ENCODE measurements at regions not wholly inside any gene's neighbourhood (a gene's known extent, or its start where the extent isn't known, plus 50 kb on each side); places are given as distances from the start of the nearest gene placed in this dataset.

DNA sequence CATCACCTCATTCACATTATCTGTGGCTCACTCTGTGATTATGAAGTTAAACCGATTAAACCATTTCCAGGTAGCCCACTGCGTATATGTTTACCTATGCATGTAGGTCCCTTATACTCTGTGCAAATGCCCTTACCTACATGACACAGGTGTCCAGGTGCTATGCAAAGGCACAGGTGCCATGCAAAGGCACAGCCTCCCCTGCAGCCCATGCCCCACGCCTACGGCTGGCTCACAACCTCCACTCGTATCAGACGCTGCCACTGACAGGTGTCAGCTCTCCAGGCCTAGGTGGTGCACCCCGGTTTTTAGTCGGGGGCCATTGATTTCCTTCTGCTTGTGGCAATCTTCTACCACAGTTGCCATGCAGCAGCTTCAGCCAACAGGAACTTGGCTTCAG is 57.7 kb upstream of the IRX1 start:
- no peak overlapping the region for H2AFZ ChIP-seq (ENCODE audit: low read length)
- H3F3A ChIP-seq (ENCODE audit: low read depth): no peaks in the 10 kb centered on the region
- H3K36me3 ChIP-seq (ENCODE audit: insufficient read depth, low read length): no peaks in the 10 kb centered on the region
- no peaks in the 10 kb centered on the region for H3K79me2 ChIP-seq (ENCODE audit: insufficient read depth, low read length)
- no peaks in the 10 kb centered on the region for H3K4me1 ChIP-seq (ENCODE audit: insufficient read depth, low read length, poor library complexity, severe bottlenecking)
- no peak overlapping the region for H3K4me2 ChIP-seq (ENCODE audit: low read depth, low read length, poor library complexity, severe bottlenecking)
- H3K9me3 ChIP-seq (ENCODE audit: insufficient read depth, low read depth, low read length): peaks cover 7% of the 10 kb centered on the region; the same call in 1 of the 2 replicates
- no peaks in the 10 kb centered on the region for H3K27me3 ChIP-seq (ENCODE audit: insufficient read depth, low read length, poor library complexity, severe bottlenecking)
- no peak overlapping the region for H3K4me3 ChIP-seq (ENCODE audit: low read length, poor library complexity, severe bottlenecking)
- no peaks in the 10 kb centered on the region for H3K9me2 ChIP-seq (replicated peaks; ENCODE audit: low read depth, low read length)
- TF ChIP-seq EZH2phosphoT487 (IDR thresholded peaks at IDR 0.05; ENCODE audit: borderline replicate concordance) (no peak), CTCF (conservative IDR thresholded peaks at IDR 0.05; ENCODE audit: low read length) (no peak)
- no peak overlapping the region for H3K9ac ChIP-seq (ENCODE audit: low read depth, low read length, poor library complexity, severe bottlenecking)
- H4K20me1 ChIP-seq (ENCODE audit: insufficient read depth, low read length, poor library complexity, severe bottlenecking): no peaks in the 10 kb centered on the region

DNA sequence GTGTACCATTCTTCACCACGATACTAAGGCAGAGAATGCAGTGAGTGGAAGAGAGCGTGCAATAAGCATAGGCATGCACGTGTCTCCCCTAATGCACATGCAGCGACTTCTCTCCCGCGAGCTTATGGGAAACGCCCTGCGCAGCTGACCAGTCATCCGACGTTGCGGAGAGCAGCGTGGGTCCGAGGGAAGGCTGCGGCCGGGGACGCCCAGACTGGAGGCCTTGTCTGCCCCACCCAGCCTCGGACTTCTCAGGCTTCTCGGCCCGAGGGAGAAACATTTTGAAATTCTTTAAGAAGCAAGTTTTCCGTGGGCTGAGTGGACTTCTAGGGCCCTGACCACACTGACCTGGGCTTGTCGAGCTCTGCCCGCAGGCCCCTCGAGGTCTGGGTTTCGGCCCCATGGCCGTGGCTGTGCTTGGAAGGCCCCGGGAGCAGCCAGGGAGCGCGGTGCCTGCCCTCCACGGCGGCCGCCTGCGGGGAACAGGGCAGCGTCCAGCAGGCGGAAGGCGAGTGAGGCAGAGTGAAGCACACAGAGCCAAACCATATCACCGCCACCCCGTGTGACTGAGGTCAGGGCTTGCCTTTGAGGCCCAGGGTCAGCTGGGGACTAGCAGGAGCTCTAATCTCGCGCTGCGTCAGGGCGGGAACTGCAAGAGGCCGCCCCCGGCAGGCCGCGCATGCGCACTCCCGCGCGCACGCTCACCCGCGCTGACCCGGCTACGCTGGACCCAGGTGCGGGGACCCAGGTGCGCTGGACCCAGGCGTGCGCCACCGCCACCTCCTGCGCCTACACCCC is 60.0 kb upstream of the IRX1 start:
- Histone ChIP-seq H2AFZ (ENCODE audit: low read length) (no peak overlapping the region), H3F3A (ENCODE audit: low read depth) (no peaks in the 10 kb centered on the region), H3K27me3 (ENCODE audit: insufficient read depth, low read length, poor library complexity, severe bottlenecking) (no peaks in the 10 kb centered on the region), H3K4me3 (ENCODE audit: low read length, poor library complexity, severe bottlenecking) (no peak overlapping the region), H3K4me2 (ENCODE audit: low read depth, low read length, poor library complexity, severe bottlenecking) (no peak overlapping the region), H3K36me3 (ENCODE audit: insufficient read depth, low read length) (no peaks in the 10 kb centered on the region), H3K4me1 (ENCODE audit: insufficient read depth, low read length, poor library complexity, severe bottlenecking) (no peaks in the 10 kb centered on the region), H3K9me3 (ENCODE audit: insufficient read depth, low read depth, low read length) (peaks cover 7% of the 10 kb centered on the region; the same call in 1 of the 2 replicates), H3K79me2 (ENCODE audit: insufficient read depth, low read length) (no peaks in the 10 kb centered on the region), H3K9me2 (replicated peaks; ENCODE audit: low read depth, low read length) (no peaks in the 10 kb centered on the region), H4K20me1 (ENCODE audit: insufficient read depth, low read length, poor library complexity, severe bottlenecking) (no peaks in the 10 kb centered on the region), H3K9ac (ENCODE audit: low read depth, low read length, poor library complexity, severe bottlenecking) (no peak overlapping the region)
- TF ChIP-seq EZH2phosphoT487 (IDR thresholded peaks at IDR 0.05; ENCODE audit: borderline replicate concordance) (no peak), CTCF (conservative IDR thresholded peaks at IDR 0.05; ENCODE audit: low read length) (no peak)

DNA sequence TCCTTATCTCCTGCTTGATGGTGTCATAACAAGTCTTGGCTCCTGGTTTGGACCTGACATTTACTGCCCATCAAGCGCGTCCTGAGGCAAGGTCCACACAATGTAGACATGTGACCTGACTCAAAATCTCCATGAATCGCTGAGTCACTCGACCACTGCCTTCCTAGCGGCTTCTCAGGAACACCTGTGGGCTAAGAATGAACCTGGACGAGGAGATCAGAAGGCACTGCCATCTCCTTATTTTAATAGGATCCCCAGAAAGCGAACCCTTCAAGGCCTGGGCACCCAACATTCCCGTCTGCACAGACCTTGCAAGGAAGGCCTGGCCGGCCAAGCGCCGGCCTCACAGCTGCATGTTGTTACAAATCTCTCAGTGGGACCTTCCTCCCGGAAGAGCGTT is 60.6 kb upstream of the IRX1 start:
- H3K36me3 ChIP-seq (ENCODE audit: insufficient read depth, low read length): no peaks in the 10 kb centered on the region
- no peak overlapping the region for H3K4me3 ChIP-seq (ENCODE audit: low read length, poor library complexity, severe bottlenecking)
- H3K27me3 ChIP-seq (ENCODE audit: insufficient read depth, low read length, poor library complexity, severe bottlenecking): no peaks in the 10 kb centered on the region
- H3K4me1 ChIP-seq (ENCODE audit: insufficient read depth, low read length, poor library complexity, severe bottlenecking): no peaks in the 10 kb centered on the region
- H3K9ac ChIP-seq (ENCODE audit: low read depth, low read length, poor library complexity, severe bottlenecking): no peak overlapping the region
- H2AFZ ChIP-seq (ENCODE audit: low read length): no peak overlapping the region
- H3K79me2 ChIP-seq (ENCODE audit: insufficient read depth, low read length): no peaks in the 10 kb centered on the region
- H3F3A ChIP-seq (ENCODE audit: low read depth): no peaks in the 10 kb centered on the region
- TF ChIP-seq EZH2phosphoT487 (IDR thresholded peaks at IDR 0.05; ENCODE audit: borderline replicate concordance) (no peak), CTCF (conservative IDR thresholded peaks at IDR 0.05; ENCODE audit: low read length) (no peak)
- no peaks in the 10 kb centered on the region for H3K9me2 ChIP-seq (replicated peaks; ENCODE audit: low read depth, low read length)
- no peak overlapping the region for H3K4me2 ChIP-seq (ENCODE audit: low read depth, low read length, poor library complexity, severe bottlenecking)
- peaks cover 7% of the 10 kb centered on the region; the same call in 1 of the 2 replicates for H3K9me3 ChIP-seq (ENCODE audit: insufficient read depth, low read depth, low read length)
- no peaks in the 10 kb centered on the region for H4K20me1 ChIP-seq (ENCODE audit: insufficient read depth, low read length, poor library complexity, severe bottlenecking)

All from Loucy (cell line).